ENCODE measurements at regions not wholly inside any gene's neighbourhood (a gene's known extent, or its start where the extent isn't known, plus 50 kb on each side); places are given as distances from the start of the nearest gene placed in this dataset.
"Not testable (repeated sequence)": the region's sequence is repeated elsewhere in the genome, so short reads cannot be mapped to it uniquely, and the experiment has no call there.

GRCh38 chr5:25552871-25553481, 908.2 kb upstream of the CDH10 start:
- TF ChIP-seq CTCF (IDR thresholded peaks at IDR 0.05; ENCODE audit: extremely low read depth, missing control alignments): no peak
- no peak for DNase-seq (ENCODE audit: low spot score)

DNA sequence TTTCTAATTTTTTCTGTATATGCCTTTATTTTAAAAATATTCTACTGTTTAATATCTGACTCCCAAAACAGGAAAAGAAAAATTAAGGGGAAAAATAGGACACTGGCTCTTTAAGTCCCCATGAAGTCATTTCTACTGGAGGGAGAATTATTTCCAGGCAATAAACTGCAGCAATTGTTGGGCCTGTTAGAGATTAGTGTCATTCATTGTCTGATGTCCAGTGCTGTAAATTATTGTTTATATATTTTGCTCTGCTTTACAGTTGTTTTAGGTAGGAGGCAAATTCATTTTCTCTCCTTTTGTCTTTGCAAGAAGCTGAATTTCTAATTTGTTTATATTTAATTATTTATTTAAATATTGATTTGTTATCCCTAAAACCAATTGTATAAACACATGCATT, 906.0 kb upstream of the CDH10 start:
- no peak for DNase-seq (ENCODE audit: low spot score)
- no peak for TF ChIP-seq CTCF (IDR thresholded peaks at IDR 0.05; ENCODE audit: extremely low read depth, missing control alignments)

GRCh38 chr5:25544652-25545249, 900.0 kb upstream of the CDH10 start:
- no peak for TF ChIP-seq CTCF (IDR thresholded peaks at IDR 0.05; ENCODE audit: extremely low read depth, missing control alignments)
- peak; percentile 5 for DNase-seq (ENCODE audit: low spot score)

- TF ChIP-seq CTCF (IDR thresholded peaks at IDR 0.05; ENCODE audit: extremely low read depth, missing control alignments): no peak
- DNase-seq (ENCODE audit: low spot score): no peak
These were observed 895.9 kb upstream of the CDH10 start for GRCh38 chr5:25540628-25541027.

DNA sequence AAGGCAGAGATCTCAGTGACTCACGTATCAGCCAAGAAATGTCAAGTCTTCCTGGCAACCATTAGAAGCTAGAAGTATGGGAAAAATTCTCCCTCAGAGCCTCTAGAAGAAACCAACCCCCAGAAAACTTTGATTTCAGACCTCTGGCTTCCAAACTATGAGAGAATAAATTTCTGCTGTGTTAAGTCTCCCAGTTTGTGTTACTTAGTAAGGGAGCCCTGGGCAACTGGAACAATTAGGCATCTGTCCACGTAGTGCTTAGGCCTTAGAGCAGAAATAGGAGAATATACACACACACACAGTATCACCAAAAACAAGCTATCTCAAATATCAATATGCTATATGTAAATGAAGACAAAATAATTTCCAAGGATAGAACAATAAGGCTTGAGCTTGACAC, 894.8 kb upstream of the CDH10 start:
- no peak for DNase-seq (ENCODE audit: low spot score)
- no peak for TF ChIP-seq CTCF (IDR thresholded peaks at IDR 0.05; ENCODE audit: extremely low read depth, missing control alignments)

DNA sequence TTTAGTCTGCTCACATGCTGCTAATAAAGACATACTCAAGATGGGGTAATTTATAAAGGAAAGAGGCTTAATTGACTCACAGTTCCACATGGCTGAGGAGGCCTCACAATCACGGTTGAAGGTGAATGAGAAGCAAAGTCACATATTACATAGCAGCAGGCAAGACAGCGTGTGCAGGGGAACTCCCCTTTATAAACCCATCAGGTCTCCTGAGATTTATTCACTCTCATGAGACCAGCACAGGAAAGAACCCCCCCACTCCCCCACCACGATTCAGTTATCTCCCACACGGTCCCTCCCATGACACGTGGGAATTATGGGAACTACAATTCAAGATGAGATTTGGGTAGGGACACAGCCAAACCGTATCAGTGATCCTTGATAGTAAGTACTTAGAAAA, 891.7 kb upstream of the CDH10 start:
- DNase-seq (ENCODE audit: low spot score): not testable (repeated sequence)

GRCh38 chr5:25516141-25516540, 871.4 kb upstream of the CDH10 start:
- DNase-seq (ENCODE audit: low spot score): no peak
- no peak for TF ChIP-seq CTCF (IDR thresholded peaks at IDR 0.05; ENCODE audit: extremely low read depth, missing control alignments)

DNA sequence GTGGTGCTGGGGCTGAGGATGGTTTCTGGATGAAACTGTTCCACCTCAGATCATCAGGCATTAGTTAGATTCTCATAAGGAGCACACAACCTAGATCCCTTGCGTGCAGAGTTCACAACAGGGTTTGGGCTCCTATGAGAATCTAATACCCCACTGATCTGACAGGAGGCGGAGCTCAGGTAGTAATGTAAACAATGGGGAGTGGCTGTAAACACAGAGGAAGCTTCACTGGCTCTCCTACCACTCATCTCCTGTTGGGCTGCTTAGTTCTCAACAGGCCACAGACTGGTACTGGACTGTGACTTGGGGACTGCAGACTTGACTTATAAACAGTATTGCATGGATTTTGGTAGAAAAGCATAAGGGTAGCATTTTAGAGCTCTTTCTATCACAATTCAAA, 870.7 kb upstream of the CDH10 start:
- DNase-seq (ENCODE audit: low spot score): no peak
- no peak for TF ChIP-seq CTCF (IDR thresholded peaks at IDR 0.05; ENCODE audit: extremely low read depth, missing control alignments)

DNA sequence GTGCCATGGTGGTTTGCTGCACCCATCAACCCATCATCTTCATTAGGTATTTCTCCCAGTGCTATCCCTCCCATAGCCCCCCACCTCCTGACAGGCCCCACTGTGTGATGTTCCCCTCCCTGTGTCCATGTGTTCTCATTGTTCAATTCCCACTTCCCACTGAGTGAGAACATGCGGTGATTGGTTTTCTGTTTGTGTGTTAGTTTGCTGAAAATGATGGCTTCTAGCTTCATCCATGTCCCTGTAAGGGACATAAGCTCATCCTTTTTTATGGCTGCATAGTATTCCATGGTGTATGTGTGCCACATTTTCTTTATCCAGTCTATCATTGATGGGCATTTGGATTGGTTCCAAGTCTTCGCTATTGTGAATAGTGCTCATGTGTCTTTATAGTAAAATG, 865.9 kb upstream of the CDH10 start:
- DNase-seq (ENCODE audit: low spot score): not testable (repeated sequence)

DNA sequence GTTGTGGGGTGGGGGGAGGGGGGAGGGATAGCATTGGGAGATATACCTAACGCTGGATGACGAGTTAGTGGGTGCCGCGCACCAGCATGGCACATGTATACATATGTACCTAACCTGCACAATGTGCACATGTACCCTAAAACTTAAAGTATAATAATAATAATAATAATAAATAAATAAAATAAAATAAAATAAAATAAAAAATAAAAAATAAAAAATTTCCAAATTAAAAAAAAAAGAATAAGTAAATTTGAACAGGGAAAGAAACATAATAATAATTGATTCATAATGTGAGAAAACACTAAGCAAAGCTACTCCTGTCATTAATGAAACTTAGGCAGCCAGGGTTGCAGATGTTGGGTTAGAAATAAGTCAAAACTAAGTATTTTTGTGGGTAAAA, 863.2 kb upstream of the CDH10 start:
- not testable (repeated sequence) for DNase-seq (ENCODE audit: low spot score)

Measured in GM20000 (cell line).